ENCODE measurements at regions not wholly inside any gene's neighbourhood (a gene's known extent, or its start where the extent isn't known, plus 50 kb on each side); places are given as distances from the start of the nearest gene placed in this dataset.

DNA sequence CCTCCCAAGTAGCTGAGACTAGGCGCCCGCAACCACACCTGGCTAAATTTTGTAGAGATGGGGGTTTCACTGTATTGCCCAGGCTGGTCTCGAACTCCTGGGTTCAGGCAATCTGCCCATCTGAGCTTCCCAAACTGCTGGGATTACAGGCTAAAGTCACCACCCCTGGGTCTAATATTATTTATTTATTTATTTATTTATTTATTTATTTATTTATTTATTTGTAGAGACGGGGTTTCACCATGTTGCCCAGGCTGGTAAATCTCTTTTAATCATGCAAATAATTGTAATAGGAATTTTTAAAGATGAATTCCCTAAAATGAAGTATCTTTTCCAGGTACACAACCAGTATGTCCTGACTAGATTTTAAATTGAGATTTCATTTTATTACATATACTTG is 761.8 kb downstream of the TRAM1L1 start:
- TF ChIP-seq, protein P1, sequence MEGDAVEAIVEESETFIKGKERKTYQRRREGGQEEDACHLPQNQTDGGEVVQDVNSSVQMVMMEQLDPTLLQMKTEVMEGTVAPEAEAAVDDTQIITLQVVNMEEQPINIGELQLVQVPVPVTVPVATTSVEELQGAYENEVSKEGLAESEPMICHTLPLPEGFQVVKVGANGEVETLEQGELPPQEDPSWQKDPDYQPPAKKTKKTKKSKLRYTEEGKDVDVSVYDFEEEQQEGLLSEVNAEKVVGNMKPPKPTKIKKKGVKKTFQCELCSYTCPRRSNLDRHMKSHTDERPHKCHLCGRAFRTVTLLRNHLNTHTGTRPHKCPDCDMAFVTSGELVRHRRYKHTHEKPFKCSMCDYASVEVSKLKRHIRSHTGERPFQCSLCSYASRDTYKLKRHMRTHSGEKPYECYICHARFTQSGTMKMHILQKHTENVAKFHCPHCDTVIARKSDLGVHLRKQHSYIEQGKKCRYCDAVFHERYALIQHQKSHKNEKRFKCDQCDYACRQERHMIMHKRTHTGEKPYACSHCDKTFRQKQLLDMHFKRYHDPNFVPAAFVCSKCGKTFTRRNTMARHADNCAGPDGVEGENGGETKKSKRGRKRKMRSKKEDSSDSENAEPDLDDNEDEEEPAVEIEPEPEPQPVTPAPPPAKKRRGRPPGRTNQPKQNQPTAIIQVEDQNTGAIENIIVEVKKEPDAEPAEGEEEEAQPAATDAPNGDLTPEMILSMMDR (IDR thresholded peaks at IDR 0.05 in 8 of 11, conservative IDR thresholded peaks at IDR 0.05 in 3 of 11) = no peak
- TF ChIP-seq POLR2AphosphoS5 (IDR thresholded peaks at IDR 0.05) = no peak
- TF ChIP-seq POLR2A (IDR thresholded peaks at IDR 0.05) = no peak
